OCI-LY1 (cell line): ENCODE measurements at regions not wholly inside any gene's neighbourhood (a gene's known extent, or its start where the extent isn't known, plus 50 kb on each side); places are given as distances from the start of the nearest gene placed in this dataset.

Experiments used
- H2AFZ ChIP-seq: fragments of 200-600 bp; sonication (generic), shearing (Covaris generic); 2 replicates; pipeline ENCODE4 v1.6.0; 2014; ENCODE audit warnings: antibody characterized with exemption, mild to moderate bottlenecking, low read length
- H3F3A ChIP-seq: fragments of 200-600 bp; sonication (generic), shearing (Covaris generic); 2 replicates; pipeline ENCODE4 v1.6.0; 2014; ENCODE audit warnings: mild to moderate bottlenecking, antibody characterized with exemption, low read length, moderate library complexity; ENCODE audit not compliant: insufficient read depth
- H3K27ac ChIP-seq: fragments of 200-600 bp; sonication (generic); 2 replicates; pipeline ENCODE4 v1.5.1; 2014; ENCODE audit warnings: low read length, mixed run types, mild to moderate bottlenecking, low read depth; ENCODE audit not compliant: poor library complexity, severe bottlenecking
- H3K27me3 ChIP-seq: fragments of 200-600 bp; sonication (generic); 2 replicates; pipeline ENCODE4 v1.6.0; 2014; ENCODE audit warnings: antibody characterized with exemption, mild to moderate bottlenecking, low read length, moderate library complexity; ENCODE audit not compliant: insufficient read depth
- H3K36me3 ChIP-seq: fragments of 200-600 bp; sonication (generic); 2 replicates; pipeline ENCODE4 v1.6.1; 2014; ENCODE audit warnings: mild to moderate bottlenecking, antibody characterized with exemption, low read length, moderate library complexity, mixed read lengths; ENCODE audit not compliant: insufficient read depth
- H3K4me1 ChIP-seq: fragments of 200-600 bp; sonication (generic); 2 replicates; pipeline ENCODE4 v1.5.1; 2014; ENCODE audit warnings: mild to moderate bottlenecking, low read length, moderate library complexity; ENCODE audit not compliant: insufficient read depth, severe bottlenecking
- H3K4me2 ChIP-seq: fragments of 200-600 bp; sonication (generic), shearing (Covaris generic); 2 replicates; pipeline ENCODE4 v1.6.1; 2014; ENCODE audit warnings: low read length
- H3K4me3 ChIP-seq: fragments of 200-600 bp; sonication (generic); 2 replicates; pipeline ENCODE4 v1.5.1; 2014; ENCODE audit warnings: low read length, low read depth, mild to moderate bottlenecking, mixed read lengths; ENCODE audit not compliant: poor library complexity, severe bottlenecking
- H3K79me2 ChIP-seq: fragments of 200-600 bp; shearing (Covaris generic); 2 replicates; pipeline ENCODE4 v1.6.1; 2016; ENCODE audit warnings: mixed run types, low read length, mixed read lengths; ENCODE audit not compliant: insufficient read depth
- H3K9ac ChIP-seq: fragments of 200-600 bp; sonication (generic), shearing (Covaris generic); 2 replicates; pipeline ENCODE4 v1.6.1; 2014; ENCODE audit warnings: mild to moderate bottlenecking, low read length, mixed read lengths
- H3K9me2 ChIP-seq: fragments of 200-600 bp; sonication (generic), shearing (Covaris generic); 2 replicates; pipeline ENCODE4 v1.6.1; 2014; ENCODE audit warnings: low read depth, mild to moderate bottlenecking, low read length, mixed read lengths
- H3K9me3 ChIP-seq: fragments of 200-600 bp; shearing (Covaris generic); 2 replicates; pipeline ENCODE4 v1.6.1; 2014; ENCODE audit warnings: low read length, mixed read lengths
- H4K20me1 ChIP-seq: fragments of 200-600 bp; sonication (generic), shearing (Covaris generic); 2 replicates; pipeline ENCODE4 v1.6.0; 2016; ENCODE audit warnings: mild to moderate bottlenecking, low read length; ENCODE audit not compliant: insufficient read depth
- CTCF ChIP-seq: fragments of 200-600 bp; sonication (generic), shearing (Covaris generic); IDR thresholded peaks from 2 replicates; pipeline ENCODE4 v1.5.1; 2017; ENCODE audit warnings: mild to moderate bottlenecking, antibody characterized with exemption, low read length, moderate library complexity, mixed read lengths
- EZH2 ChIP-seq: fragments of 200-600 bp; sonication (generic), shearing (Covaris generic); IDR thresholded peaks from 2 replicates; pipeline ENCODE4 v1.8.0; 2017; ENCODE audit warnings: borderline replicate concordance, mixed run types, mild to moderate bottlenecking, antibody characterized with exemption, low read length, moderate library complexity, mixed read lengths

- TF ChIP-seq EZH2, result no peak
- no peak for TF ChIP-seq CTCF
- Histone ChIP-seq H3F3A (no peaks in the 10 kb centered on the region), H3K79me2 (no peaks in the 10 kb centered on the region), H3K36me3 (no peaks in the 10 kb centered on the region), H3K9me3 (no peaks in the 10 kb centered on the region), H3K9ac (no peak overlapping the region), H4K20me1 (no peaks in the 10 kb centered on the region), H3K4me1 (no peaks in the 10 kb centered on the region), H3K27me3 (no peaks in the 10 kb centered on the region), H3K4me2 (no peak overlapping the region), H3K27ac (no peak overlapping the region), H3K4me3 (no peak overlapping the region), H2AFZ (no peak overlapping the region), H3K9me2 (no peaks in the 10 kb centered on the region)
Measured at GRCh38 chr3:99400352-99400751, 238.0 kb upstream of the COL8A1 start.

- H3K4me1 ChIP-seq, result no peaks in the 10 kb centered on the region
- H4K20me1 ChIP-seq, result no peaks in the 10 kb centered on the region
- no peaks in the 10 kb centered on the region for H3F3A ChIP-seq
- H3K4me2 ChIP-seq, result no peak overlapping the region
- H2AFZ ChIP-seq, result no peak overlapping the region
- H3K79me2 ChIP-seq, result no peaks in the 10 kb centered on the region
- no peaks in the 10 kb centered on the region for H3K9me3 ChIP-seq
- H3K27ac ChIP-seq, result no peak overlapping the region
- no peak for TF ChIP-seq CTCF
- no peak overlapping the region for H3K9ac ChIP-seq
- no peak overlapping the region for H3K4me3 ChIP-seq
- no peaks in the 10 kb centered on the region for H3K36me3 ChIP-seq
- H3K27me3 ChIP-seq, result no peaks in the 10 kb centered on the region
- no peaks in the 10 kb centered on the region for H3K9me2 ChIP-seq
Measured at GRCh38 chr3:99396651-99397275, 241.6 kb upstream of the COL8A1 start.

DNA sequence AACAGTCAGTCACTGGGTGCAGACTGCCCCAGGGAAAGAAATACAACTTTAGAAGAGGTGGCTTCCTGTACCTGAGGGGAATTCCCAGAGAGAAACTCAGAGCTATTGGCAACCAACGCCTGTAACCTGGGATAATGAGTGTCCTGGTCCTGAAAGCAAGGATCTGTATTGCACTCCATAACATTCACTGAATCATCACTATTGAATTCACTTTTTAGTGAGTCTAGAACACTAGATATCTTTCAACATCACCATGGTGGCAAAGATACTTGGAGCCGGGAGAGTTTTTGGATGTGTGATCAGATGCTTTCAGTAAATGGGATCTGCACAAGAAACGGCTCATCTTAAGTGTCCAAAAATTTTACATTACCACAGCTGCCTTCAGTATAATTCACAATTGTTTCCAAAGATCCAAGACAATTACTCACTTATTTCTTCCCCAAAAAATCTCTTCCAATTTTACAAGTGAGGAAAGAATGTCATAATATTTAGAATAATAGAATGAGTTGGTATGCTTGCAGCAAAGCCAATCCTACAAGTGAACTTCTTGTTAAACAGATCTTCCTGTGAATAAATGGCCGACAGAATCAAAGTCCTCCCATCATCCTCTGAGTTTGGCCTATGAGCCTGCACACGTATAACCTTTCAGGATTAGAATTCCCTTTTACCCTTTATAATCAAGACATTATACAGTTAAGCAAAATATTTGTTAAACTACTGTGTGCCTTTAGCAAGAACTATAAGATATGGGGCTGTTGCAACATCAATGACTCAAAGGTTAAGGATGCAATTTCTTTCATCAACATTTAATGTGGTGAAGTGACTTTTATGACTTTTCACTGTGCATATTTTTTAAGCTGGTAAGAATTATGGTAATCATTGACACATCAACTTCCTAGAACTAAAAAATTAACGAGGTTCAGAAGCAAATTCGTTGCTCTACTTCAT lies 243.3 kb upstream of the COL8A1 start:
- Histone ChIP-seq H3K4me3 (no peak overlapping the region), H3K79me2 (no peaks in the 10 kb centered on the region), H2AFZ (no peak overlapping the region), H3K9me2 (no peaks in the 10 kb centered on the region), H3K36me3 (no peaks in the 10 kb centered on the region), H4K20me1 (no peaks in the 10 kb centered on the region), H3K9ac (no peak overlapping the region), H3K4me1 (no peaks in the 10 kb centered on the region), H3K9me3 (no peaks in the 10 kb centered on the region), H3F3A (no peaks in the 10 kb centered on the region), H3K27ac (no peak overlapping the region), H3K27me3 (no peaks in the 10 kb centered on the region), H3K4me2 (no peak overlapping the region)
- no peak for TF ChIP-seq CTCF
